ENCODE measurements at regions not wholly inside any gene's neighbourhood (a gene's known extent, or its start where the extent isn't known, plus 50 kb on each side); places are given as distances from the start of the nearest gene placed in this dataset.

DNA sequence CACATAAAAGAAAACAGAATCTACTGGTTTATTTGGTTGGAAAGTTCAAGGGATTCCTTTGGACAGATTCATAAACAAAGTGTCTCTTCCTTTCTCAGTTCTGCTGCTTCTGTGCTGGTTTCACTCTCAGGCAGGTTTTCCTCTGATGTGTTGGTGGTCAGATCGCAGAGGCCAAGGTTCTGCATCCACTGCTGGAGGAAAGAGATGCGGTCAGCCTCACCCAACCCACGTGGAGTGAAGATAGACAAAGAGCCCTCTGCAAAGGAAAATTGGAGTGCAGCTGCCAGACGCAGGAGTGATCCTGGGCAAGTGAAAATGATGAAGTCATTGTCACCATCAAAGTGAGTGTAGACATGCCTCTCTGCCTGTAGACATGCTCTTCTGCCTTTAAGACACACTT, 352.0 kb downstream of the TSHZ3 start:
- no peak for TF ChIP-seq SUZ12 (IDR thresholded peaks at IDR 0.05)
- no peak for TF ChIP-seq SP1 (IDR thresholded peaks at IDR 0.05)
- TF ChIP-seq ARNT (IDR thresholded peaks at IDR 0.05): no peak

All from HEK293T (cell line).